Activated CD4-positive, alpha-beta memory T cell treated with anti-CD3 and anti-CD28 coated beads, Interleukin-2, amount 10 ng/mL, durations not matched to agents 7 days and 5 days (primary cell): ENCODE measurements at regions not wholly inside any gene's neighbourhood (a gene's known extent, or its start where the extent isn't known, plus 50 kb on each side); places are given as distances from the start of the nearest gene placed in this dataset.
"Not testable (repeated sequence)": the region's sequence is repeated elsewhere in the genome, so short reads cannot be mapped to it uniquely, and the experiment has no call there.

ENCODE experiments used
- CTCF ChIA-PET: fragments of 350-600 bp; sonication (Branson Sonifier 250); formaldehyde crosslinking; loops from one replicate; lab custom pipeline; 2021; ENCODE audit warnings: antibody characterized with exemption, inconsistent platforms; lab: Charles Lee
- POLR2A ChIA-PET: fragments of 350-600 bp; sonication (Branson Sonifier 250); formaldehyde crosslinking; loops from one replicate; lab custom pipeline; 2021; ENCODE audit warnings: antibody characterized with exemption; lab: Charles Lee
- DNase-seq: peaks from one replicate; pipeline ENCODE4 v3.0.0-alpha.2; 2020
- H3K27ac Mint-ChIP-seq: one replicate; pipeline ENCODE4 v1.8.0; 2021; ENCODE audit warnings: mild to moderate bottlenecking, mixed read lengths
- H3K27me3 Mint-ChIP-seq: one replicate; pipeline ENCODE4 v1.8.0; 2021; ENCODE audit warnings: mixed read lengths
- H3K36me3 Mint-ChIP-seq: one replicate; pipeline ENCODE4 v1.8.0; 2021; ENCODE audit warnings: low read depth, mixed read lengths
- H3K4me1 Mint-ChIP-seq: one replicate; pipeline ENCODE4 v1.8.0; 2021; ENCODE audit warnings: mixed read lengths
- H3K4me3 Mint-ChIP-seq: one replicate; pipeline ENCODE4 v1.8.0; 2021; ENCODE audit warnings: mild to moderate bottlenecking, mixed read lengths
- H3K9me3 Mint-ChIP-seq: one replicate; pipeline ENCODE4 v1.8.0; 2021; ENCODE audit warnings: mixed read lengths

GRCh38 chr15:96165081-96165480 lies 165.4 kb upstream of the NR2F2 start:
- Mint-ChIP-seq H3K4me3 (no peak overlapping the region), H3K27me3 (no peaks in the 10 kb centered on the region), H3K36me3 (no peaks in the 10 kb centered on the region), H3K9me3 (no peaks in the 10 kb centered on the region), H3K27ac (no peak overlapping the region), H3K4me1 (no peaks in the 10 kb centered on the region)
- CTCF ChIA-PET, result no interaction called here
- POLR2A ChIA-PET, result no interaction called here
- DNase-seq, result no peak

- no peaks in the 10 kb centered on the region for H3K9me3 Mint-ChIP-seq
Measured at GRCh38 chr15:96165775-96166174, 164.7 kb upstream of the NR2F2 start.

DNA sequence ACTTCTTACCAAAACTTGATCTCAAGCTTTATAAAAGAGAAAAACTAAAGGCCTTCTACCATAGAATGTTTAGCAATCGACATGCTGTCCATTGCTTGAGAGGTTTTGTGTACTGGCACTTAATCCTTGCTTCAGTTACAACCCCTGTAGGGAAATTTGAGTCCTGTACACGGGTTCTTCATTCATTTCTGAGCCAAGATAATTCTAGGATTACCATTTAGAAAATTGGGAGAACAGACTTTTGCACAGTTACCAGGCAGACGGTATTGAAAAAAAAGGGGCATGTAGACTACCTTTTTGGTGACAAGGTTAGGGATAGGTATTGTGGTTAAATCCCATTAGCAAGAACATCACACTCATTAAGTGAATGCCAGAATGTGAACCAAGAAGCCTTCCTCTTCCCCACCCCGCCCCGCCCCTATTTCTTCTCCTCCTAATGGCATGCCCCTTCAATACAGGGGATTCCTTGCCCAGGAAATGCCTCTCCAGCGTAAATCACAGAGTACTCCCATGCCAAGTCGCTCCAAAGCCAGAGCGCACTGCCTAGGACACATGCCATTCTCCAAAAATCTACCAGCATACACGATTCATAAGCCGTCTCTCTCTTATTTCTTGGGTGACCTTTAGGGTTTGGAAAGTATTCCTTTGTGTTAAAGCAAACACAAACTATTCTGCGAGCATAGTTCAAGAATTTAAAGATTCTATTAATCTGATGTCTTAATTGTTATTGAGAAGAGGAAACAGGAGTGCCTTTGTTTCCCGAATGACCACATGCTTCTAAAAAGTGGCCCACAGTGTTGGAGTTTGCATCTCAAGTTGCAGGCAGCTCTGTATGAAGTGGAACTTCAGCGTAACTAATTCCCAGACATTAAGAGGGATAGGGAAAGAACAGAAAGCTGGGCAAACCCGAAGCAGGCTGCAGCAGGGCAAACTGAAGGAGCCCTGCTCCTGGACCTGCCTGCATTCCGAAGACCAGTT lies 164.0 kb upstream of the NR2F2 start:
- Mint-ChIP-seq H3K4me1 (no peaks in the 10 kb centered on the region), H3K9me3 (no peaks in the 10 kb centered on the region), H3K27ac (no peak overlapping the region), H3K27me3 (no peaks in the 10 kb centered on the region), H3K4me3 (no peak overlapping the region), H3K36me3 (no peaks in the 10 kb centered on the region)
- no peak for DNase-seq
- CTCF ChIA-PET, result no interaction called here
- POLR2A ChIA-PET, result no interaction called here

More at GRCh38 chr15:96165775-96166174, 164.7 kb upstream of the NR2F2 start:
- Mint-ChIP-seq H3K27me3 (no peaks in the 10 kb centered on the region), H3K27ac (no peak overlapping the region), H3K4me3 (no peak overlapping the region), H3K4me1 (no peaks in the 10 kb centered on the region), H3K36me3 (no peaks in the 10 kb centered on the region)
- POLR2A ChIA-PET, result no interaction called here
- CTCF ChIA-PET, result no interaction called here
- DNase-seq, result no peak

- H3K27ac Mint-ChIP-seq, CTCF ChIA-PET, POLR2A ChIA-PET, H3K9me3 Mint-ChIP-seq, H3K4me1 Mint-ChIP-seq, H3K4me3 Mint-ChIP-seq, H3K27me3 Mint-ChIP-seq, DNase-seq, H3K36me3 Mint-ChIP-seq: not testable (repeated sequence)
Measured at GRCh38 chr15:96170616-96170978, 159.9 kb upstream of the NR2F2 start.

- Mint-ChIP-seq H3K4me1 (no peaks in the 10 kb centered on the region), H3K27ac (no peak overlapping the region), H3K4me3 (no peak overlapping the region), H3K9me3 (no peaks in the 10 kb centered on the region), H3K27me3 (no peaks in the 10 kb centered on the region), H3K36me3 (no peaks in the 10 kb centered on the region)
- CTCF ChIA-PET, result no interaction called here
- POLR2A ChIA-PET, result no interaction called here
- DNase-seq, result no peak
Measured at GRCh38 chr15:96170979-96171739, 159.3 kb upstream of the NR2F2 start.

DNA sequence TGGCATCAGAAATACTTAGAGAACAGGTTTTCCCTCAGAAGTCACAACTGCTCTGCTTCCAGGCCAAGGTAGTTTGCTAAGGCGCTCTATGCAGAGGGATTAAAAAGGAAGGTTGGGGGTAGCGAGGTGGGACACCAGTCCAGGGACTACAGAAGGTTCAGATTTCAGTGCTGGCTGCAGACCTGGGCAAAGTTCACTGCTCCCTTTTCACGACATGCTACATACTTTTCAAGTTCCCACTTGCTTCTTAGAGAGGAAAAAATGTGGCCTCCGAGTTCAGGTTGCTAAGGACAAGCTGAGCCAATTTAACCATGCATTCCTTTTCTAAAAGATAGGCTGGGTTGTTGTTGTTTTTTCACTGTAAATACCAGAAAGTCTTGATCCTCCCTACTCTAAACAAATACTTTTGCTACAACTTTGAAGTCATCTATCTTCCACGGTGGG lies 158.6 kb upstream of the NR2F2 start:
- ChIA-PET CTCF (no interaction called here), POLR2A (no interaction called here)
- H3K27me3 Mint-ChIP-seq, result no peaks in the 10 kb centered on the region
- H3K4me1 Mint-ChIP-seq, result no peaks in the 10 kb centered on the region
- H3K27ac Mint-ChIP-seq, result no peak overlapping the region
- H3K36me3 Mint-ChIP-seq, result no peaks in the 10 kb centered on the region
- H3K9me3 Mint-ChIP-seq, result no peaks in the 10 kb centered on the region
- no peak for DNase-seq
- no peak overlapping the region for H3K4me3 Mint-ChIP-seq

DNA sequence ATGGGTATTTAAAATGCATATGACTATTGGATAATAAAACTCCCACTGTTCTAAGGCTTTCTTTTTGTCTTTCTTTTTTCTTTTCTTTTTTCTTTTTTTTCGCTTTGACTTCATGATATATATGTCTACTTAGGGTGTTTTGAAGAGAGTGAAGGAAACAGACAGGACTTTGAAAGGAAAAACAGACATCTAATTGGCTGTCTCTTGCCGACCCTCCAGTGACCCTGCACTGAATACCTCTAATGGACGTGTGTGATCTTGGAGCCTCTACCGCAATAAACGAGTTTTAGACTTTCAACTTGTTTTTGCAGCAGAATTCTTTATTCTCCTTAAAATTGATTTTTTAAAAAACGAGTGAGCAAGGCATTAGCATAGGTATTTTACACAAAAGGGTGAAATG lies 158.1 kb upstream of the NR2F2 start:
- H3K27me3 Mint-ChIP-seq, result no peaks in the 10 kb centered on the region

GRCh38 chr15:96176831-96177230 lies 153.7 kb upstream of the NR2F2 start:
- no peaks in the 10 kb centered on the region for H3K4me1 Mint-ChIP-seq
- H3K9me3 Mint-ChIP-seq, result no peaks in the 10 kb centered on the region
- no peaks in the 10 kb centered on the region for H3K36me3 Mint-ChIP-seq
- H3K27me3 Mint-ChIP-seq, result no peaks in the 10 kb centered on the region
- no peak overlapping the region for H3K27ac Mint-ChIP-seq
- no peak overlapping the region for H3K4me3 Mint-ChIP-seq
- POLR2A ChIA-PET, result no interaction called here
- CTCF ChIA-PET, result no interaction called here
- DNase-seq, result no peak

More for the DNA sequence above, 158.1 kb upstream of the NR2F2 start:
- Mint-ChIP-seq H3K9me3 (no peaks in the 10 kb centered on the region), H3K4me1 (no peaks in the 10 kb centered on the region), H3K36me3 (no peaks in the 10 kb centered on the region), H3K4me3 (no peak overlapping the region), H3K27ac (no peak overlapping the region)
- ChIA-PET CTCF (no interaction called here), POLR2A (no interaction called here)
- DNase-seq, result no peak

DNA sequence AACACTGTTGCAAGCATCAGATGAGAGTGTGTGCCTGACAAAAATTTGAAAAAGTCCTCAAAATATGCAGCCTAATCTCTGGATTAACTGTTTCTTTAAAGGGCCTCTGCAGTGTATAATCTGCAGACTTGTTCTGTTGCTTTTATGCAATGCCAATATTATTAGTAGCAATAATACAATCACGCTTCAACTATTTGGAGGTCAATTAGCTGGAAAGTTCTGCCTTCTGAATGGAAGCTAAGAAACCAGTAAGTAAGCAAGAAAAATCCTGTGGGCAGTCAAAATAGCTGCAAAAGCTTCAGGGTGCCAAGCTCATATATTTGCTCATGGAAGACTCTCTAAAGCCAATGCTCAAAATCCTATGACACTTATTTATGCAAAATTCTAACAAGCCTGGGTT lies 153.2 kb upstream of the NR2F2 start:
- Mint-ChIP-seq H3K4me1 (no peaks in the 10 kb centered on the region), H3K4me3 (no peak overlapping the region), H3K36me3 (no peaks in the 10 kb centered on the region), H3K27me3 (no peaks in the 10 kb centered on the region), H3K9me3 (no peaks in the 10 kb centered on the region), H3K27ac (no peak overlapping the region)
- DNase-seq, result no peak
- CTCF ChIA-PET, result no interaction called here
- POLR2A ChIA-PET, result no interaction called here

DNA sequence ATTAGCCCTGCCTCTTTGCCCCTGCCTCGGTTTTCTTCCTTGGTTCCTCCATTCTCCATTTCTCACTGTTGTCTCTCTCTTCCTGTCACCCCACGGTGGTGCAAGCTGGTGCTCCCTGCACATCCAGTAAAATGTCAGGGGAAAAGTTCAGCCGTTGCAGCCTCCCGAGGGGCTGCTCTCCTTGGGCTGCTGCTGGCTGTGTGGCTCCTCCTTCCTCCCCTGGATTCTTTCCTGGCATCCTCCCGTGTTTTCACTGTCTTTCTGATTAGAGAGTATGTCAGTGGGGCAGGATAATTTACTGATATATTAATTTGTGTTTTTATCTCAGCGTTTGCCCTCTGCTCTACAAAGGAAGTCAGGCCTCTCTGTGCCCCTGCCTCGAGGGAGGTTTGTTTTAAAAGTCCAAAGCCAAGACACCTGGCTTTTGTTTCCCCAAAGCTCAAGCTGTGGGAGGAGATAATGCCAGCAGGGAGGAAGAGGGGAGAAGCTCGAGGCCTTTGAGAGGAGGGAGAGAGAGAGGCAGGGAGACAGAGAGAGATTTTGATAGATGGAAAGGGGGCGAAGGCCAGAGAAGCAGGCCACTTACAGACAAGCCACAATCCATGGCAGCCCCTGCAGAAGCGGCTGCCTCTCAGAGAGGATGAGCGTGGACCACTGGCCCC lies 150.3 kb upstream of the NR2F2 start:
- CTCF ChIA-PET, result no interaction called here
- no peaks in the 10 kb centered on the region for H3K4me1 Mint-ChIP-seq
- no peak overlapping the region for H3K27ac Mint-ChIP-seq
- H3K4me3 Mint-ChIP-seq, result no peak overlapping the region
- no peak for DNase-seq
- H3K27me3 Mint-ChIP-seq, result no peaks in the 10 kb centered on the region
- no peaks in the 10 kb centered on the region for H3K36me3 Mint-ChIP-seq
- POLR2A ChIA-PET, result no interaction called here
- H3K9me3 Mint-ChIP-seq, result no peaks in the 10 kb centered on the region

- no peaks in the 10 kb centered on the region for H3K36me3 Mint-ChIP-seq
- no peak overlapping the region for H3K27ac Mint-ChIP-seq
- H3K4me1 Mint-ChIP-seq, result no peaks in the 10 kb centered on the region
- no peaks in the 10 kb centered on the region for H3K27me3 Mint-ChIP-seq
- H3K9me3 Mint-ChIP-seq, result no peaks in the 10 kb centered on the region
- no peak overlapping the region for H3K4me3 Mint-ChIP-seq
- ChIA-PET CTCF (no interaction called here), POLR2A (no interaction called here)
- no peak for DNase-seq
Measured at GRCh38 chr15:96181217-96181616, 149.3 kb upstream of the NR2F2 start.

GRCh38 chr15:96181873-96182301 lies 148.6 kb upstream of the NR2F2 start:
- Mint-ChIP-seq H3K36me3 (no peaks in the 10 kb centered on the region), H3K4me1 (no peaks in the 10 kb centered on the region), H3K27ac (no peak overlapping the region), H3K9me3 (no peaks in the 10 kb centered on the region), H3K4me3 (no peak overlapping the region), H3K27me3 (no peaks in the 10 kb centered on the region)
- CTCF ChIA-PET, result no interaction called here
- POLR2A ChIA-PET, result no interaction called here
- DNase-seq, result no peak
